ENCODE measurements at regions not wholly inside any gene's neighbourhood (a gene's known extent, or its start where the extent isn't known, plus 50 kb on each side); places are given as distances from the start of the nearest gene placed in this dataset.

- Histone ChIP-seq H3K4me1 (ENCODE audit: control insufficient read depth, insufficient read depth, low read length) (no peaks in the 10 kb centered on the region), H3K4me3 (ENCODE audit: insufficient read depth, low read depth, low read length) (no peak overlapping the region), H3K27ac (ENCODE audit: insufficient read depth, low read depth, low read length, poor library complexity, severe bottlenecking) (no peak overlapping the region), H3K9me3 (ENCODE audit: control insufficient read depth, low read length) (no peaks in the 10 kb centered on the region), H3K27me3 (ENCODE audit: control insufficient read depth, insufficient read depth, low read length, poor library complexity, severe bottlenecking) (no peaks in the 10 kb centered on the region), H3K36me3 (ENCODE audit: control insufficient read depth, insufficient read depth, low read length) (no peaks in the 10 kb centered on the region)
- 93 to 94% methylated on average over 2 of the region's 2 CpGs for WGBS, 2 experiments
Observed at GRCh38 chr1:98177751-98178150, 256.9 kb upstream of the DPYD start.

- WGBS, 2 experiments, result 89 to 100% methylated on average over 2 of the region's 3 CpGs
- H3K4me3 ChIP-seq (ENCODE audit: insufficient read depth, low read depth, low read length), result no peak overlapping the region
- H3K27ac ChIP-seq (ENCODE audit: insufficient read depth, low read depth, low read length, poor library complexity, severe bottlenecking), result no peak overlapping the region
- no peaks in the 10 kb centered on the region for H3K27me3 ChIP-seq (ENCODE audit: control insufficient read depth, insufficient read depth, low read length, poor library complexity, severe bottlenecking)
- H3K36me3 ChIP-seq (ENCODE audit: control insufficient read depth, insufficient read depth, low read length), result no peaks in the 10 kb centered on the region
- H3K9me3 ChIP-seq (ENCODE audit: control insufficient read depth, low read length), result no peaks in the 10 kb centered on the region
- H3K4me1 ChIP-seq (ENCODE audit: control insufficient read depth, insufficient read depth, low read length), result no peaks in the 10 kb centered on the region
Observed at GRCh38 chr1:98176936-98177335, 256.1 kb upstream of the DPYD start.

GRCh38 chr1:98176414-98176813, 255.6 kb upstream of the DPYD start:
- no peak overlapping the region for H3K4me3 ChIP-seq (ENCODE audit: insufficient read depth, low read depth, low read length)
- no peaks in the 10 kb centered on the region for H3K36me3 ChIP-seq (ENCODE audit: control insufficient read depth, insufficient read depth, low read length)
- H3K9me3 ChIP-seq (ENCODE audit: control insufficient read depth, low read length), result no peaks in the 10 kb centered on the region
- H3K27ac ChIP-seq (ENCODE audit: insufficient read depth, low read depth, low read length, poor library complexity, severe bottlenecking), result no peak overlapping the region
- H3K27me3 ChIP-seq (ENCODE audit: control insufficient read depth, insufficient read depth, low read length, poor library complexity, severe bottlenecking), result no peaks in the 10 kb centered on the region
- H3K4me1 ChIP-seq (ENCODE audit: control insufficient read depth, insufficient read depth, low read length), result no peaks in the 10 kb centered on the region

GRCh38 chr1:98172578-98172977, 251.7 kb upstream of the DPYD start:
- Histone ChIP-seq H3K27ac (ENCODE audit: insufficient read depth, low read depth, low read length, poor library complexity, severe bottlenecking) (no peak overlapping the region), H3K27me3 (ENCODE audit: control insufficient read depth, insufficient read depth, low read length, poor library complexity, severe bottlenecking) (no peaks in the 10 kb centered on the region), H3K4me1 (ENCODE audit: control insufficient read depth, insufficient read depth, low read length) (no peaks in the 10 kb centered on the region), H3K9me3 (ENCODE audit: control insufficient read depth, low read length) (no peaks in the 10 kb centered on the region), H3K4me3 (ENCODE audit: insufficient read depth, low read depth, low read length) (no peak overlapping the region), H3K36me3 (ENCODE audit: control insufficient read depth, insufficient read depth, low read length) (no peaks in the 10 kb centered on the region)
- 83 to 93% methylated on average over 3 of the region's 3 CpGs for WGBS, 2 experiments

GRCh38 chr1:98172022-98172421, 251.2 kb upstream of the DPYD start:
- H3K36me3 ChIP-seq (ENCODE audit: control insufficient read depth, insufficient read depth, low read length), result no peaks in the 10 kb centered on the region
- WGBS, 2 experiments, result 100% methylated on average over 2 of the region's 2 CpGs
- H3K9me3 ChIP-seq (ENCODE audit: control insufficient read depth, low read length), result no peaks in the 10 kb centered on the region
- no peaks in the 10 kb centered on the region for H3K4me1 ChIP-seq (ENCODE audit: control insufficient read depth, insufficient read depth, low read length)
- H3K27ac ChIP-seq (ENCODE audit: insufficient read depth, low read depth, low read length, poor library complexity, severe bottlenecking), result no peak overlapping the region
- no peak overlapping the region for H3K4me3 ChIP-seq (ENCODE audit: insufficient read depth, low read depth, low read length)
- no peaks in the 10 kb centered on the region for H3K27me3 ChIP-seq (ENCODE audit: control insufficient read depth, insufficient read depth, low read length, poor library complexity, severe bottlenecking)

- H3K36me3 ChIP-seq (ENCODE audit: control insufficient read depth, insufficient read depth, low read length), result no peaks in the 10 kb centered on the region
- H3K27ac ChIP-seq (ENCODE audit: insufficient read depth, low read depth, low read length, poor library complexity, severe bottlenecking), result no peak overlapping the region
- no peak overlapping the region for H3K4me3 ChIP-seq (ENCODE audit: insufficient read depth, low read depth, low read length)
- H3K27me3 ChIP-seq (ENCODE audit: control insufficient read depth, insufficient read depth, low read length, poor library complexity, severe bottlenecking), result no peaks in the 10 kb centered on the region
- no peaks in the 10 kb centered on the region for H3K4me1 ChIP-seq (ENCODE audit: control insufficient read depth, insufficient read depth, low read length)
- H3K9me3 ChIP-seq (ENCODE audit: control insufficient read depth, low read length), result no peaks in the 10 kb centered on the region
- WGBS, 2 experiments, result no CpG with 5 or more reads among the region's 4 CpGs
Observed at GRCh38 chr1:98164509-98164908, 243.7 kb upstream of the DPYD start.

- no peaks in the 10 kb centered on the region for H3K4me1 ChIP-seq (ENCODE audit: control insufficient read depth, insufficient read depth, low read length)
- WGBS, 2 experiments, result 92 to 100% methylated on average over 1 of the region's 2 CpGs
Observed at GRCh38 chr1:98157524-98158313, 236.9 kb upstream of the DPYD start.

GRCh38 chr1:98147280-98147679, 226.4 kb upstream of the DPYD start:
- H3K9me3 ChIP-seq (ENCODE audit: control insufficient read depth, low read length), result no peaks in the 10 kb centered on the region
- H3K4me1 ChIP-seq (ENCODE audit: control insufficient read depth, insufficient read depth, low read length), result no peaks in the 10 kb centered on the region
- no peaks in the 10 kb centered on the region for H3K36me3 ChIP-seq (ENCODE audit: control insufficient read depth, insufficient read depth, low read length)
- no peak overlapping the region for H3K4me3 ChIP-seq (ENCODE audit: insufficient read depth, low read depth, low read length)
- no peak overlapping the region for H3K27ac ChIP-seq (ENCODE audit: insufficient read depth, low read depth, low read length, poor library complexity, severe bottlenecking)
- no peaks in the 10 kb centered on the region for H3K27me3 ChIP-seq (ENCODE audit: control insufficient read depth, insufficient read depth, low read length, poor library complexity, severe bottlenecking)

More at GRCh38 chr1:98157524-98158313, 236.9 kb upstream of the DPYD start:
- H3K36me3 ChIP-seq (ENCODE audit: control insufficient read depth, insufficient read depth, low read length), result no peaks in the 10 kb centered on the region
- no peaks in the 10 kb centered on the region for H3K9me3 ChIP-seq (ENCODE audit: control insufficient read depth, low read length)
- H3K27me3 ChIP-seq (ENCODE audit: control insufficient read depth, insufficient read depth, low read length, poor library complexity, severe bottlenecking), result no peaks in the 10 kb centered on the region
- H3K4me3 ChIP-seq (ENCODE audit: insufficient read depth, low read depth, low read length), result no peak overlapping the region
- no peak overlapping the region for H3K27ac ChIP-seq (ENCODE audit: insufficient read depth, low read depth, low read length, poor library complexity, severe bottlenecking)

GRCh38 chr1:98145655-98146054, 224.8 kb upstream of the DPYD start:
- no peaks in the 10 kb centered on the region for H3K4me1 ChIP-seq (ENCODE audit: control insufficient read depth, insufficient read depth, low read length)
- H3K27ac ChIP-seq (ENCODE audit: insufficient read depth, low read depth, low read length, poor library complexity, severe bottlenecking), result no peak overlapping the region
- no peaks in the 10 kb centered on the region for H3K27me3 ChIP-seq (ENCODE audit: control insufficient read depth, insufficient read depth, low read length, poor library complexity, severe bottlenecking)
- no peaks in the 10 kb centered on the region for H3K9me3 ChIP-seq (ENCODE audit: control insufficient read depth, low read length)
- WGBS, 2 experiments, result 92 to 100% methylated on average over 2 of the region's 2 CpGs
- no peak overlapping the region for H3K4me3 ChIP-seq (ENCODE audit: insufficient read depth, low read depth, low read length)
- no peaks in the 10 kb centered on the region for H3K36me3 ChIP-seq (ENCODE audit: control insufficient read depth, insufficient read depth, low read length)

GRCh38 chr1:98143403-98143802, 222.6 kb upstream of the DPYD start:
- Histone ChIP-seq H3K36me3 (ENCODE audit: control insufficient read depth, insufficient read depth, low read length) (no peaks in the 10 kb centered on the region), H3K27ac (ENCODE audit: insufficient read depth, low read depth, low read length, poor library complexity, severe bottlenecking) (no peak overlapping the region), H3K9me3 (ENCODE audit: control insufficient read depth, low read length) (no peaks in the 10 kb centered on the region), H3K27me3 (ENCODE audit: control insufficient read depth, insufficient read depth, low read length, poor library complexity, severe bottlenecking) (no peaks in the 10 kb centered on the region), H3K4me3 (ENCODE audit: insufficient read depth, low read depth, low read length) (no peak overlapping the region), H3K4me1 (ENCODE audit: control insufficient read depth, insufficient read depth, low read length) (no peaks in the 10 kb centered on the region)
- 90% methylated on average over 2 of the region's 2 CpGs for WGBS, 2 experiments

GRCh38 chr1:98133131-98133530, 212.3 kb upstream of the DPYD start:
- Histone ChIP-seq H3K27ac (ENCODE audit: insufficient read depth, low read depth, low read length, poor library complexity, severe bottlenecking) (no peak overlapping the region), H3K9me3 (ENCODE audit: control insufficient read depth, low read length) (no peaks in the 10 kb centered on the region), H3K27me3 (ENCODE audit: control insufficient read depth, insufficient read depth, low read length, poor library complexity, severe bottlenecking) (no peaks in the 10 kb centered on the region), H3K36me3 (ENCODE audit: control insufficient read depth, insufficient read depth, low read length) (no peaks in the 10 kb centered on the region), H3K4me1 (ENCODE audit: control insufficient read depth, insufficient read depth, low read length) (no peaks in the 10 kb centered on the region), H3K4me3 (ENCODE audit: insufficient read depth, low read depth, low read length) (no peak overlapping the region)
- WGBS, 2 experiments, result 93 to 94% methylated on average over 4 of the region's 4 CpGs
